A549 (cell line): ENCODE measurements at regions not wholly inside any gene's neighbourhood (a gene's known extent, or its start where the extent isn't known, plus 50 kb on each side); places are given as distances from the start of the nearest gene placed in this dataset.

Source experiments
- ATAC-seq, 2 experiments: fragments of 200-7000 bp in 1 of 2; fragments of >200 bp in 1 of 2; cut with Nextera tagmentation in 1 of 2; cut with Tn5 transposase in 1 of 2; 3 replicates each; pipeline versions ENCODE4 v1.8.0 to v1.9.1; 2018 to 2020; ENCODE audit warnings: mild to moderate bottlenecking in 1 of 2, moderate library complexity in 1 of 2
- CTCF ChIA-PET: fragments of 300-600 bp; sonication (Branson Sonifier 250); formaldehyde crosslinking; extraction: SDS; loops from one replicate; lab custom pipeline; 2021; ENCODE audit warnings: antibody characterized with exemption, inconsistent platforms; lab: Yijun Ruan, JAX
- POLR2A ChIA-PET: fragments of 350-600 bp; formaldehyde crosslinking; extraction: SDS; loops from one replicate; lab custom pipeline; 2021; ENCODE audit warnings: antibody characterized with exemption, inconsistent platforms; lab: Yijun Ruan, JAX
- DNase-seq, 2 experiments: peaks; one replicate each; pipeline versions ENCODE4 v3.0.0 to v3.0.0-alpha.2; 2011 to 2016; ENCODE audit warnings: low read depth in 1 of 2, low spot score in 1 of 2
- FAIRE-seq: peaks from 2 replicates; lab custom pipeline; 2011; peaks lifted over from hg19 to GRCh38; lab: Jason Lieb, UNC
- H3K27ac ChIP-seq, 2 experiments: fragments of >200 bp; sonication (Bioruptor Twin); formaldehyde crosslinking; 3 replicates each; pipeline ENCODE4 v1.5.1; 2016 to 2017
- H3K4me1 ChIP-seq: fragments of >200 bp; sonication (Bioruptor Twin); formaldehyde crosslinking; 3 replicates; pipeline ENCODE4 v1.6.1; 2016
- H3K4me2 ChIP-seq: fragments of >200 bp; sonication (Bioruptor Twin); formaldehyde crosslinking; 3 replicates; pipeline ENCODE4 v1.6.1; 2016
- H3K4me3 ChIP-seq: fragments of >200 bp; sonication (Bioruptor Twin); formaldehyde crosslinking; 3 replicates; pipeline ENCODE4 v1.5.1; 2016
- H3K9me3 ChIP-seq: fragments of >200 bp; sonication (Bioruptor Twin); formaldehyde crosslinking; 3 replicates; pipeline ENCODE4 v1.6.1; 2016
- ATOH8 ChIP-seq: fragments of 250-450 bp; sonication (Bioruptor Pico); IDR thresholded peaks from 2 replicates; pipeline ENCODE4 v1.5.0; 2020; ENCODE audit warnings: low read depth, mild to moderate bottlenecking, moderate library complexity
- BCL3 ChIP-seq: fragments of >200 bp; sonication (Bioruptor Twin); formaldehyde crosslinking; IDR thresholded peaks from 3 replicates; pipeline ENCODE4 v1.6.1; 2016
- BHLHE40 ChIP-seq: IDR thresholded peaks from 2 replicates; pipeline ENCODE4 v1.6.1; 2012; ENCODE audit warnings: low read depth, low read length, inconsistent platforms
- CHD2 ChIP-seq: fragments of 150-350 bp; IDR thresholded peaks from 2 replicates; pipeline ENCODE4 v1.6.1; 2014; ENCODE audit warnings: low read length; ENCODE audit not compliant: partially characterized antibody
- CTCF ChIP-seq: fragments of >200 bp; sonication (Bioruptor Twin); formaldehyde crosslinking; IDR thresholded peaks from 3 replicates; pipeline ENCODE4 v1.5.1; 2016
- E2F6 ChIP-seq: IDR thresholded peaks from 2 replicates; pipeline ENCODE4 v1.6.1; 2012; ENCODE audit warnings: low read depth, borderline replicate concordance
- ESRRA ChIP-seq: fragments of 150-350 bp; IDR thresholded peaks from 2 replicates; pipeline ENCODE4 v1.6.1; 2014; ENCODE audit warnings: mild to moderate bottlenecking, low read length, borderline replicate concordance
- FOSL2 ChIP-seq, 2 experiments: fragments of 450-650 bp in 1 of 2; fragments of >200 bp in 1 of 2; sonication (Bioruptor Twin) in 1 of 2; formaldehyde crosslinking; IDR thresholded peaks; 2 replicates each; pipeline versions ENCODE4 v1.5.0 to v1.6.1; 2016 to 2020; ENCODE audit warnings: mild to moderate bottlenecking in 1 of 2, moderate library complexity in 1 of 2
- FOXS1 ChIP-seq: fragments of 250-450 bp; sonication (Bioruptor Pico); IDR thresholded peaks from 2 replicates; pipeline ENCODE4 v1.5.0; 2020; ENCODE audit warnings: mild to moderate bottlenecking, moderate library complexity
- HDAC2 ChIP-seq: fragments of 200-600 bp; sonication (generic); IDR thresholded peaks from 2 replicates; pipeline ENCODE4 v1.6.1; 2016
- HMGXB4 ChIP-seq: fragments of 250-450 bp; sonication (Bioruptor Pico); IDR thresholded peaks from 2 replicates; pipeline ENCODE4 v1.5.0; 2021; ENCODE audit warnings: mild to moderate bottlenecking, moderate library complexity, borderline replicate concordance
- HOXB13 ChIP-seq: fragments of 250-450 bp; sonication (Bioruptor Pico); IDR thresholded peaks from 2 replicates; pipeline ENCODE4 v1.5.0; 2020; ENCODE audit warnings: low read depth, mild to moderate bottlenecking, moderate library complexity
- HOXB5 ChIP-seq: fragments of 250-450 bp; sonication (Bioruptor Pico); IDR thresholded peaks from 2 replicates; pipeline ENCODE4 v1.5.0; 2020; ENCODE audit warnings: mild to moderate bottlenecking, moderate library complexity
- KDM1A ChIP-seq: fragments of 200-600 bp; sonication (generic); IDR thresholded peaks from 2 replicates; pipeline ENCODE4 v1.6.1; 2016; ENCODE audit warnings: low read depth, mild to moderate bottlenecking
- MYC ChIP-seq: IDR thresholded peaks from 2 replicates; pipeline ENCODE4 v1.6.1; 2012; ENCODE audit warnings: mild to moderate bottlenecking, inconsistent platforms, low read length, improper control_type of control experiment, borderline replicate concordance
- NFE2L2 ChIP-seq: fragments of 150-350 bp; conservative IDR thresholded peaks from 2 replicates; pipeline ENCODE4 v1.6.1; 2014; ENCODE audit warnings: low read length
- NPAS2 ChIP-seq: fragments of 250-450 bp; sonication (Bioruptor Pico); IDR thresholded peaks from 2 replicates; pipeline ENCODE4 v1.8.0; 2022; ENCODE audit warnings: mild to moderate bottlenecking, moderate library complexity, borderline replicate concordance
- PHF8 ChIP-seq: fragments of 200-600 bp; sonication (generic); IDR thresholded peaks from 2 replicates; pipeline ENCODE4 v1.6.1; 2016; ENCODE audit warnings: low read depth, mild to moderate bottlenecking, antibody characterized with exemption, moderate library complexity, borderline replicate concordance
- RARB ChIP-seq: fragments of 250-450 bp; sonication (Bioruptor Pico); IDR thresholded peaks from 2 replicates; pipeline ENCODE4 v1.8.0; 2021; ENCODE audit warnings: mild to moderate bottlenecking, moderate library complexity
- RNF2 ChIP-seq: fragments of 200-600 bp; sonication (generic); IDR thresholded peaks from 2 replicates; pipeline ENCODE4 v1.6.1; 2016; ENCODE audit warnings: low read depth, mild to moderate bottlenecking, antibody characterized with exemption, moderate library complexity, borderline replicate concordance
- ZC3H11A ChIP-seq: fragments of 450-650 bp; IDR thresholded peaks from 2 replicates; pipeline ENCODE4 v1.6.1; 2014; ENCODE audit warnings: antibody characterized with exemption, mild to moderate bottlenecking
- ZNF302 ChIP-seq: fragments of 250-450 bp; sonication (Bioruptor Pico); IDR thresholded peaks from 2 replicates; pipeline ENCODE4 v1.9.0; 2021; ENCODE audit warnings: inconsistent platforms, mild to moderate bottlenecking, moderate library complexity
- ZSCAN20 ChIP-seq: fragments of 250-450 bp; sonication (Bioruptor Pico); IDR thresholded peaks from 2 replicates; pipeline ENCODE4 v1.8.0; 2022; ENCODE audit warnings: mild to moderate bottlenecking, moderate library complexity
- WGBS: methylation state at CpG from one replicate; pipeline ENCODE4 v1.1.6; 2017; ENCODE audit errors: missing lambda C conversion rate; 5-methylcytosine and 5-hydroxymethylcytosine counted together

GRCh38 chr11:69211920-69212797, 56.4 kb downstream of the SMIM38 start (continued):
- TF ChIP-seq ESRRA, result no peak

GRCh38 chr11:69212798-69213110, 57.0 kb downstream of the SMIM38 start:
- Histone ChIP-seq H3K4me2 (no peak overlapping the region), H3K4me1 (peaks cover 17% of the 10 kb centered on the region), H3K27ac (peak overlapping the region in 1 of 2 experiments; percentile 33; a peak in 1 of 6 replicates), H3K4me3 (no peak overlapping the region), H3K9me3 (peaks cover 7% of the 10 kb centered on the region)
- ChIA-PET CTCF (interaction anchor here (0.8 kb wide), 1 partner anchor 108 kb away, joined by 3 read pairs; no protein-coding TSS in a partner anchor), POLR2A (no interaction called here)
- FAIRE-seq (no peak), DNase-seq (no peak), ATAC-seq (no peak)
- TF ChIP-seq MYC, result no peak
- no peak for TF ChIP-seq HOXB13 (CRISPR knock-in tag)
- no peak for TF ChIP-seq BCL3
- no peak for TF ChIP-seq ATOH8
- no peak for TF ChIP-seq CHD2
- TF ChIP-seq ZC3H11A, result no peak
- no peak for TF ChIP-seq E2F6
- no peak for TF ChIP-seq HOXB5 (CRISPR knock-in tag)
- TF ChIP-seq PHF8, result no peak
- no peak for TF ChIP-seq BHLHE40
- TF ChIP-seq RNF2, result no peak
- TF ChIP-seq RARB (CRISPR knock-in tag), result no peak
- 71% methylated on average over 5 of the region's 5 CpGs for WGBS

- no peak overlapping the region for H3K4me2 ChIP-seq
- ATAC-seq (no peak), FAIRE-seq (no peak), DNase-seq (no peak)
- no peak overlapping the region for H3K27ac ChIP-seq
- ChIA-PET CTCF (interaction anchor here (0.8 to 2.4 kb wide), 2 partner anchors 15 to 82 kb away, joined by 3 to 7 read pairs; no protein-coding TSS in a partner anchor), POLR2A (no interaction called here)
- no peak overlapping the region for H3K4me3 ChIP-seq
- peaks cover 4% of the 10 kb centered on the region for H3K9me3 ChIP-seq
- WGBS, result 76% methylated on average over 8 of the region's 9 CpGs
- H3K4me1 ChIP-seq, result peaks cover 23% of the 10 kb centered on the region
- TF ChIP-seq HDAC2 (no peak), HOXB5 (CRISPR knock-in tag) (no peak), ZNF302 (CRISPR knock-in tag) (no peak), KDM1A (no peak), NFE2L2 (no peak), FOSL2 (IDR thresholded peaks at IDR 0.05) (no peak), FOSL2 (CRISPR knock-in tag; IDR thresholded peaks at IDR 0.05) (no peak), ATOH8 (no peak), HMGXB4 (CRISPR knock-in tag) (no peak), CHD2 (no peak), FOXS1 (CRISPR knock-in tag) (no peak), NPAS2 (CRISPR knock-in tag) (no peak), CTCF (no peak), ZSCAN20 (no peak)
These were observed 57.6 kb downstream of the SMIM38 start for GRCh38 chr11:69213316-69213715.
